SKM-1 treated with dmso at 0.1 percent for 144 hours (cell line): ENCODE measurements at regions not wholly inside any gene's neighbourhood (a gene's known extent, or its start where the extent isn't known, plus 50 kb on each side); places are given as distances from the start of the nearest gene placed in this dataset.

Source experiments
- DNase-seq: peaks from one replicate; lab custom pipeline; 2025; ENCODE audit not compliant: unreplicated experiment; lab: John Stamatoyannopoulos, UW

- DNase-seq: no peak
These were observed 1462.4 kb downstream of the UQCRFS1 start for GRCh38 chr19:27750391-27751043.

- DNase-seq: no peak
These were observed 1464.3 kb downstream of the UQCRFS1 start for GRCh38 chr19:27748551-27749152.

GRCh38 chr19:27746691-27747380 lies 1466.1 kb downstream of the UQCRFS1 start:
- no peak for DNase-seq

- no peak for DNase-seq
These were observed 1466.9 kb downstream of the UQCRFS1 start for GRCh38 chr19:27745978-27746542.

- no peak for DNase-seq
These were observed 1467.8 kb downstream of the UQCRFS1 start for GRCh38 chr19:27744926-27745768.

- no peak for DNase-seq
These were observed 1470.9 kb downstream of the UQCRFS1 start for GRCh38 chr19:27742041-27742440.

- no peak for DNase-seq
These were observed 1471.7 kb downstream of the UQCRFS1 start for GRCh38 chr19:27741236-27741635.

- DNase-seq: no peak
These were observed 1472.6 kb downstream of the UQCRFS1 start for GRCh38 chr19:27740396-27740795.

GRCh38 chr19:27738569-27739193 lies 1474.3 kb downstream of the UQCRFS1 start:
- DNase-seq: no peak

- DNase-seq: no peak
These were observed 1476.7 kb downstream of the UQCRFS1 start for GRCh38 chr19:27736225-27736624.

- no peak for DNase-seq
These were observed 1477.6 kb downstream of the UQCRFS1 start for GRCh38 chr19:27735314-27735713.

GRCh38 chr19:27734496-27735220 lies 1478.3 kb downstream of the UQCRFS1 start:
- no peak for DNase-seq

- no peak for DNase-seq
These were observed 1479.2 kb downstream of the UQCRFS1 start for GRCh38 chr19:27733551-27734266.

- no peak for DNase-seq
These were observed 1483.6 kb downstream of the UQCRFS1 start for GRCh38 chr19:27729332-27729731.

GRCh38 chr19:27722625-27723024 lies 1490.3 kb downstream of the UQCRFS1 start:
- no peak for DNase-seq

GRCh38 chr19:27720155-27720554 lies 1492.8 kb downstream of the UQCRFS1 start:
- DNase-seq: no peak

- no peak for DNase-seq
These were observed 1493.9 kb downstream of the UQCRFS1 start for GRCh38 chr19:27719034-27719433.

GRCh38 chr19:27718234-27718633 lies 1494.7 kb downstream of the UQCRFS1 start:
- DNase-seq: no peak

- no peak for DNase-seq
These were observed 1495.1 kb downstream of the UQCRFS1 start for GRCh38 chr19:27717825-27718224.
